ENCODE measurements at regions not wholly inside any gene's neighbourhood (a gene's known extent, or its start where the extent isn't known, plus 50 kb on each side); places are given as distances from the start of the nearest gene placed in this dataset.

DNA sequence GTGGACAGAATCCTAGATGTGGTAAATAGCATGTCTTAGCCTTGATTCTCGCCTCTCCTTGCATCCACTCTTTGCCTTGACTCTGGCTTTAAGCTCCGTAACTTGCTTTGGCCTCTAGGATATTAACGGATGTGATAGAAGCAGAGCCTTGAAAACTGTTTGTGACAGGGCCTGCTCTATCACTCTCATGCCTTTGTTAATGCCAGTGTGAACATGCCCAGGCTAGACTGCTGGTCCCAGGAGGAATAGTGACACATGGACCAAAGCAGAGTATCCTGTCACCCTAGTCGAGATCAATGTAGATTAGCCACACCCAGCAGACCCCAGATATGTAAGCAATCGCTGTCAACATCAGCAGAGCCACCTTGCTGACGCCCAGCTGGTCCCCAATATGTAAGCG is 109.9 kb upstream of the C9orf72 start:
- TF ChIP-seq CTCF (IDR thresholded peaks at IDR 0.05) (no peak), POLR2A (IDR thresholded peaks at IDR 0.05) (no peak)

All from right lobe of liver (tissue), 4 donors.